Activated CD8-positive, alpha-beta T cell treated with anti-CD3 and anti-CD28 coated beads for 36 hours (primary cell): ENCODE measurements at regions not wholly inside any gene's neighbourhood (a gene's known extent, or its start where the extent isn't known, plus 50 kb on each side); places are given as distances from the start of the nearest gene placed in this dataset.

Source experiments
- ATAC-seq: fragments of 200-7000 bp; cut with Tn5 transposase; one replicate; pipeline ENCODE4 v1.10.0; 2021; ENCODE audit warnings: mild to moderate bottlenecking, moderate library complexity
- CTCF ChIA-PET: fragments of 350-600 bp; sonication (Branson Sonifier 250); formaldehyde crosslinking; loops from one replicate; lab custom pipeline; 2021; ENCODE audit warnings: antibody characterized with exemption; lab: Charles Lee
- POLR2A ChIA-PET: fragments of 350-600 bp; sonication (Branson Sonifier 250); formaldehyde crosslinking; loops from one replicate; lab custom pipeline; 2021; ENCODE audit warnings: antibody characterized with exemption; lab: Charles Lee
- DNase-seq: peaks from one replicate; pipeline ENCODE4 v3.0.0-alpha.2; 2020
- H3K27ac Mint-ChIP-seq: one replicate; pipeline ENCODE4 v1.8.0; 2021; ENCODE audit warnings: mild to moderate bottlenecking, mixed read lengths
- H3K27me3 Mint-ChIP-seq: one replicate; pipeline ENCODE4 v1.8.0; 2021; ENCODE audit warnings: mixed read lengths
- H3K36me3 Mint-ChIP-seq: one replicate; pipeline ENCODE4 v1.8.0; 2021; ENCODE audit warnings: low read depth, mixed read lengths
- H3K4me1 Mint-ChIP-seq: one replicate; pipeline ENCODE4 v1.8.0; 2021; ENCODE audit warnings: low read depth, mixed read lengths
- H3K4me3 Mint-ChIP-seq: one replicate; pipeline ENCODE4 v1.8.0; 2021; ENCODE audit warnings: mild to moderate bottlenecking, moderate library complexity, mixed read lengths
- H3K9me3 Mint-ChIP-seq: one replicate; pipeline ENCODE4 v1.8.0; 2021; ENCODE audit warnings: mixed read lengths
- intact Hi-C: fragments of 100-400 bp; cut with micrococcal nuclease; formaldehyde crosslinking; loops from one replicate; pipeline ENCODE4 v1.10.0; 2022
- TF ChIP-seq, protein P1 (sequence below): fragments of 200-600 bp; IDR thresholded peaks from one replicate; pipeline ENCODE4 v1.8.0; 2022; ENCODE audit warnings: antibody characterized with exemption, mild to moderate bottlenecking

DNA sequence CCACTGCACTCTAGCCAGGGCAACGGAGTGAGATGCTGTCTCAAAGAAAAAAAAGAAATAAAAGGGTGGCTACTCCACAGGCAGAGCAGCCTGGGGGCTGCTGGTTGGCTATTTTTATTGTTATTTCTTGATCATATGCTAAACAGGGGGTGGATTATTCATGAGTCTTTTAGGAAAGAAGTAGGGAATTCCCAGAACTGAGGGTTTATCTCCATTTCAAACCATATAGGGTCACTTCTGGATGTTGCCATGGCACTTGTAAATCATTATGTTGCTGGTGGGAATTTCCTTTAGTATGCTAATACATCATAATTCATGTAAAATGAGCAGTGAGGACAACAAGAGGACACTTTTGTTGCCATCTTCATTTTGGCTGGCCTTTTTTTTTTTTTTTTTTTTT is 52.1 kb upstream of the GHITM start:
- ATAC-seq: no peak
- H3K4me1 Mint-ChIP-seq: no peaks in the 10 kb centered on the region
- no peak overlapping the region for H3K27ac Mint-ChIP-seq
- DNase-seq: no peak
- POLR2A ChIA-PET: no interaction called here
- H3K36me3 Mint-ChIP-seq: no peaks in the 10 kb centered on the region
- no peak overlapping the region for H3K4me3 Mint-ChIP-seq
- TF ChIP-seq, protein P1, sequence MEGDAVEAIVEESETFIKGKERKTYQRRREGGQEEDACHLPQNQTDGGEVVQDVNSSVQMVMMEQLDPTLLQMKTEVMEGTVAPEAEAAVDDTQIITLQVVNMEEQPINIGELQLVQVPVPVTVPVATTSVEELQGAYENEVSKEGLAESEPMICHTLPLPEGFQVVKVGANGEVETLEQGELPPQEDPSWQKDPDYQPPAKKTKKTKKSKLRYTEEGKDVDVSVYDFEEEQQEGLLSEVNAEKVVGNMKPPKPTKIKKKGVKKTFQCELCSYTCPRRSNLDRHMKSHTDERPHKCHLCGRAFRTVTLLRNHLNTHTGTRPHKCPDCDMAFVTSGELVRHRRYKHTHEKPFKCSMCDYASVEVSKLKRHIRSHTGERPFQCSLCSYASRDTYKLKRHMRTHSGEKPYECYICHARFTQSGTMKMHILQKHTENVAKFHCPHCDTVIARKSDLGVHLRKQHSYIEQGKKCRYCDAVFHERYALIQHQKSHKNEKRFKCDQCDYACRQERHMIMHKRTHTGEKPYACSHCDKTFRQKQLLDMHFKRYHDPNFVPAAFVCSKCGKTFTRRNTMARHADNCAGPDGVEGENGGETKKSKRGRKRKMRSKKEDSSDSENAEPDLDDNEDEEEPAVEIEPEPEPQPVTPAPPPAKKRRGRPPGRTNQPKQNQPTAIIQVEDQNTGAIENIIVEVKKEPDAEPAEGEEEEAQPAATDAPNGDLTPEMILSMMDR: no peak
- intact Hi-C loops: no loop called here
- peaks cover 2% of the 10 kb centered on the region for H3K9me3 Mint-ChIP-seq
- CTCF ChIA-PET: no interaction called here
- H3K27me3 Mint-ChIP-seq: peaks cover 29% of the 10 kb centered on the region

DNA sequence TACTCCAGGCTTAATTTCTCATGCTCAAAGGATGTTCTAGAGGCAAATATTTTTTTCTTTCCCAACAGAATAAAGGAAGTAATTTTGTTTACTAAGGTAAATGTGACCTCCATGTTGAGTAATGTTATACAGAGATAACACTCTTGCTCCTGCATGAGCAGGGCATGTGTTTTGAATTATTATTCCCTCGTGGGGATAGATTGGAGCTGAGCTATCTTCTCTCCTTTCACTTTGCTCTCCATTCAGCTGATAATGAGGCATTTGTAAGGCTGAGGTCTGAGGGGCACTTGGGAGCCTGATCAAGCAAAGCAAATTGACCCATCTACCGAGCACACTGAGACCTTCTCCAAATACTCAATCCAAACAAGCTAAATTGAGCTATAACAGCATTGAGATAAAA is 50.7 kb upstream of the GHITM start:
- no peak overlapping the region for H3K4me3 Mint-ChIP-seq
- no peak for ATAC-seq
- H3K9me3 Mint-ChIP-seq: peaks cover 2% of the 10 kb centered on the region
- no peak overlapping the region for H3K27ac Mint-ChIP-seq
- ChIA-PET POLR2A (no interaction called here), CTCF (interaction anchor here (1.7 kb wide), 1 partner anchor 37 kb away, joined by 4 read pairs; no protein-coding TSS in a partner anchor)
- TF ChIP-seq, protein P1: no peak
- H3K4me1 Mint-ChIP-seq: no peaks in the 10 kb centered on the region
- intact Hi-C loops: no loop called here
- DNase-seq: no peak
- no peaks in the 10 kb centered on the region for H3K36me3 Mint-ChIP-seq
- H3K27me3 Mint-ChIP-seq: peaks cover 23% of the 10 kb centered on the region

DNA sequence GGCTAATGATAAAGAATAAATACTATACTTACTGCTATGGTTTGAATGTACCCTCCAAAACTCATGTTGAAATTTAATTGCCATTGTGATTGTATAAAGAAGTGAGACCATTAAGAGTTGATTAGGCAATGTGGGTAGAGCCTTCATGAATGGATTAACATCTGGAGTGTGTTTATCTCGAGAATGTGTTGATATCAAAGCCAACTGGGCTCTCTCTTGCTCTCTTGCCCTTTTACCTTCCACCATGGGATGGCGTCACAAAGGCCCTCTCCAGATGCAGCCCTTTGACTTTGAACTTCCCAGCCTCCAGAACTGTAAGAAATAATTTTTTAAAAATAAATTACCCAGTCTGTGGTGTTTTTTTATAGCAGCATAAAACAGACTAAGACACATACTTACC is 50.1 kb upstream of the GHITM start:
- no peak for ATAC-seq
- H3K4me3 Mint-ChIP-seq: no peak overlapping the region

More for the DNA sequence above, 50.1 kb upstream of the GHITM start:
- ChIA-PET POLR2A (no interaction called here), CTCF (interaction anchor here (1.7 kb wide), 1 partner anchor 38 kb away, joined by 4 read pairs; no protein-coding TSS in a partner anchor)
- H3K27ac Mint-ChIP-seq: no peak overlapping the region
- no peaks in the 10 kb centered on the region for H3K4me1 Mint-ChIP-seq
- H3K36me3 Mint-ChIP-seq: no peaks in the 10 kb centered on the region
- H3K27me3 Mint-ChIP-seq: peaks cover 18% of the 10 kb centered on the region
- TF ChIP-seq, protein P1: no peak
- no peaks in the 10 kb centered on the region for H3K9me3 Mint-ChIP-seq
- DNase-seq: no peak
- intact Hi-C loops: no loop called here
